Endothelial cell of umbilical vein (primary cell): ENCODE measurements at regions not wholly inside any gene's neighbourhood (a gene's known extent, or its start where the extent isn't known, plus 50 kb on each side); places are given as distances from the start of the nearest gene placed in this dataset.

Experiments
- BruUV-seq: library from RNA; stranded (reverse); fragments of 400-500 nt; replicated peaks from 2 replicates; lab custom pipeline; 2021; lab: Mats Ljungman, UMichigan
- CTCF ChIA-PET: fragments of 300-600, 350-600 bp; sonication (Branson Sonifier 250); formaldehyde crosslinking; loops from one replicate; lab custom pipeline; 2021; ENCODE audit warnings: antibody characterized with exemption, inconsistent platforms; lab: Charles Lee
- POLR2A ChIA-PET: fragments of 300-600, 350-600 bp; sonication (Branson Sonifier 250); formaldehyde crosslinking; loops from one replicate; lab custom pipeline; 2021; ENCODE audit warnings: antibody characterized with exemption, inconsistent platforms; lab: Charles Lee
- DNase-seq: peaks from one replicate; pipeline ENCODE4 v3.0.0-alpha.2; 2011; ENCODE audit warnings: low read depth, low spot score
- FAIRE-seq: peaks from 2 replicates; lab custom pipeline; 2011; peaks lifted over from hg19 to GRCh38; lab: Jason Lieb, UNC
- H2AFZ ChIP-seq: 2 replicates; pipeline ENCODE4 v1.6.0; 2012; ENCODE audit warnings: low read depth, low read length, control low read depth, inconsistent platforms
- H3K27ac ChIP-seq: 2 replicates; pipeline ENCODE4 v1.5.1; 2011; ENCODE audit warnings: low read depth, mild to moderate bottlenecking, control low read depth, low read length, moderate library complexity; ENCODE audit not compliant: insufficient read depth
- H3K27me3 ChIP-seq, 2 experiments: 2 replicates each; pipeline versions ENCODE4 v1.6.0 to v1.6.1; 2011; ENCODE audit warnings: low read length in 2 of 2, mixed read lengths in 1 of 2; ENCODE audit not compliant: control insufficient read depth in 2 of 2, insufficient read depth in 2 of 2
- H3K36me3 ChIP-seq, 2 experiments: 2 replicates in 1 of 2; 3 replicates in 1 of 2; pipeline ENCODE4 v1.5.1; 2011; ENCODE audit warnings: low read length in 2 of 2, mild to moderate bottlenecking in 1 of 2, moderate library complexity in 1 of 2; ENCODE audit not compliant: control insufficient read depth in 2 of 2, insufficient read depth in 2 of 2; ENCODE audit errors: extremely low read depth in 1 of 2
- H3K4me1 ChIP-seq: 3 replicates; pipeline ENCODE4 v1.5.1; 2011; ENCODE audit warnings: mild to moderate bottlenecking, low read length; ENCODE audit not compliant: control insufficient read depth, insufficient read depth; ENCODE audit errors: extremely low read depth
- H3K4me2 ChIP-seq: 2 replicates; pipeline ENCODE4 v1.6.1; 2011; ENCODE audit warnings: low read length, control low read depth, mixed read lengths; ENCODE audit not compliant: insufficient read depth
- H3K4me3 ChIP-seq, 3 experiments: fragments of 200-600 bp in 1 of 3; sonication (generic), shearing (Covaris generic) in 1 of 3; replicated peaks in 1 of 3; 2 replicates each; pipeline ENCODE4 v1.5.1; 2011 to 2016; ENCODE audit warnings: control low read depth in 3 of 3, low read length in 3 of 3, mild to moderate bottlenecking in 2 of 3, inconsistent platforms in 1 of 3, low read depth in 1 of 3, moderate library complexity in 1 of 3; ENCODE audit not compliant: insufficient read depth in 1 of 3
- H3K79me2 ChIP-seq: 2 replicates; pipeline ENCODE4 v1.6.0; 2012; ENCODE audit warnings: low read length, inconsistent platforms; ENCODE audit not compliant: control insufficient read depth, insufficient read depth
- H3K9ac ChIP-seq: replicated peaks from 2 replicates; pipeline ENCODE3; 2011; ENCODE audit warnings: low read length, control low read depth; ENCODE audit not compliant: insufficient read depth; ENCODE audit errors: extremely low read depth
- H3K9me1 ChIP-seq: replicated peaks from 3 replicates; pipeline ENCODE4 v1.6.0; 2011; ENCODE audit warnings: mild to moderate bottlenecking, low read length; ENCODE audit not compliant: control insufficient read depth, insufficient read depth; ENCODE audit errors: extremely low read depth
- H3K9me3 ChIP-seq: replicated peaks from 2 replicates; pipeline ENCODE4 v1.5.1; 2012; ENCODE audit warnings: low read length, inconsistent platforms; ENCODE audit not compliant: control insufficient read depth, insufficient read depth
- H4K20me1 ChIP-seq: replicated peaks from 2 replicates; pipeline ENCODE3; 2011; ENCODE audit warnings: mild to moderate bottlenecking, low read length; ENCODE audit not compliant: control insufficient read depth, insufficient read depth; ENCODE audit errors: extremely low read depth
- CTCF ChIP-seq, 2 donors: IDR thresholded peaks; 1 replicate in 1 of 2; 2 replicates in 1 of 2; pipeline ENCODE4 v1.5.1; 2011; ENCODE audit warnings: low read length in 2 of 2, mild to moderate bottlenecking in 2 of 2, moderate library complexity in 2 of 2, control low read depth in 1 of 2, inconsistent platforms in 1 of 2, low read depth in 1 of 2; ENCODE audit not compliant: insufficient read depth in 1 of 2; ENCODE audit errors: extremely low read depth in 1 of 2
- EZH2 ChIP-seq: IDR thresholded peaks from 2 replicates; pipeline ENCODE4 v1.6.1; 2012; ENCODE audit warnings: borderline replicate concordance, low read depth, mild to moderate bottlenecking, moderate library complexity, low read length, inconsistent platforms; ENCODE audit not compliant: severe bottlenecking
- FOS ChIP-seq: IDR thresholded peaks from 2 replicates; pipeline ENCODE4 v1.6.1; 2011; ENCODE audit warnings: mild to moderate bottlenecking, low read length, moderate library complexity, borderline replicate concordance; ENCODE audit not compliant: insufficient read depth
- GATA2 ChIP-seq: IDR thresholded peaks from 2 replicates; pipeline ENCODE4 v1.7.0; 2011; ENCODE audit warnings: low read depth, mild to moderate bottlenecking, moderate library complexity, mixed read lengths, low read length; ENCODE audit not compliant: insufficient read length, insufficient read depth
- JUN ChIP-seq: IDR thresholded peaks from 2 replicates; pipeline ENCODE4 v1.6.1; 2011; ENCODE audit warnings: borderline replicate concordance, low read depth; ENCODE audit not compliant: insufficient read length, insufficient read depth
- MAX ChIP-seq: IDR thresholded peaks from 2 replicates; pipeline ENCODE4 v1.6.1; 2011; ENCODE audit not compliant: insufficient read depth, insufficient read length
- MYC ChIP-seq: IDR thresholded peaks from one replicate; pipeline ENCODE4 v1.6.1; 2011; ENCODE audit warnings: mild to moderate bottlenecking, low read depth, low read length
- POLR2A ChIP-seq: IDR thresholded peaks from 2 replicates; pipeline ENCODE4 v1.6.1; 2012; ENCODE audit warnings: low read depth, mild to moderate bottlenecking, control low read depth, low read length
- POLR2AphosphoS5 ChIP-seq: IDR thresholded peaks from 2 replicates; pipeline ENCODE4 v1.6.1; 2012; ENCODE audit warnings: low read depth, mild to moderate bottlenecking, control low read depth, low read length, moderate library complexity; ENCODE audit not compliant: insufficient read depth
- dilution Hi-C: fragments of 300-500 bp; cut with MboI; formaldehyde crosslinking; loops from one replicate; pipeline ENCODE4 v1.15.0; 2019; ENCODE audit warnings: low sequenced_read_pairs; ENCODE audit not compliant: extremely low pct_ligation_motif_present
- intact Hi-C: fragments of 100-400 bp; cut with micrococcal nuclease; formaldehyde crosslinking; loops from one replicate; pipeline ENCODE4 v1.10.0; 2022

- Histone ChIP-seq H3K36me3 (no peaks in the 10 kb centered on the region), H3K9me1 (no peaks in the 10 kb centered on the region), H3K79me2 (no peaks in the 10 kb centered on the region), H4K20me1 (no peaks in the 10 kb centered on the region), H3K4me2 (no peak overlapping the region), H3K27me3 (no peaks in the 10 kb centered on the region), H3K4me1 (no peaks in the 10 kb centered on the region), H3K9me3 (no peaks in the 10 kb centered on the region), H3K4me3 (no peak overlapping the region), H3K27ac (no peak overlapping the region), H3K9ac (no peak overlapping the region), H2AFZ (no peak overlapping the region)
- FAIRE-seq (no peak), DNase-seq (no peak)
- POLR2A ChIA-PET = no interaction called here
- CTCF ChIA-PET = interaction anchor here (0.9 to 1.5 kb wide), 2 partner anchors 23 to 307 kb away, joined by 3 read pairs; no protein-coding TSS in a partner anchor
- intact Hi-C loops (no loop called here), dilution Hi-C loops (no loop called here)
- no TSS peak for BruUV-seq
- no peak for TF ChIP-seq GATA2
- no peak for TF ChIP-seq CTCF (IDR thresholded peaks at IDR 0.05; ENCODE audit: extremely low read depth in 1 of 2, insufficient read depth in 1 of 2, low read depth in 1 of 2, low read length in 2 of 2)
- no peak for TF ChIP-seq FOS
- no peak for TF ChIP-seq POLR2AphosphoS5
- TF ChIP-seq MYC = no peak
- TF ChIP-seq POLR2A = no peak
- TF ChIP-seq JUN = no peak
- TF ChIP-seq EZH2 = no peak
- no peak for TF ChIP-seq MAX
Observed at GRCh38 chr15:56797720-56798275, 64.5 kb upstream of the ZNF280D start.
